ENCODE measurements at regions not wholly inside any gene's neighbourhood (a gene's known extent, or its start where the extent isn't known, plus 50 kb on each side); places are given as distances from the start of the nearest gene placed in this dataset.

DNA sequence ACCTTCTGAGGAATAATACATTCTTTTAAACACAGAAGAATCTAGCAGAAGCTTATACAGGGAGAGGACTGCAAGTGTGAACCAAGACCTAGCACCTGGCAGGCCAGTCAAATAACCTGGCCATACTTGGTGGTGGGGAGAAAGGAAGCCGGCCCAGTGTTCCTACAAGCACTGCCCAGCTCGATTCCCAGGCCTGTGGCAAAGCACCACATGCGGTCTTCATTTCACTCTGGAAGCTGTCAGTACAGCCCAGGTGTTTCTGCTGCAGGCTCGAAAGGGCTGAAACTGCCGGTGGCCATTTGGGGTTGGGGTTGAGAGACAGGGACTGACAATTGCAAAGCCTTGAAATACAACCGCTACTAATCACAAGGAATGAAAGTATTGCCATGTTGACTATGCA is 50.8 kb upstream of the EGFR start:
- SMC1A ChIA-PET (ENCODE audit: uncharacterized antibody, unreplicated experiment) = no interaction called here
- POLR2A ChIA-PET = no interaction called here
- BruUV-seq (replicated peaks) = no TSS peak
- Histone ChIP-seq H3K4me3 (no peak overlapping the region), H3K9ac (ENCODE audit: control insufficient read depth, insufficient read depth, low read length) (no peak overlapping the region), H3K4me2 (ENCODE audit: control insufficient read depth, insufficient read depth) (no peak overlapping the region), H3K4me1 (ENCODE audit: control insufficient read depth, insufficient read depth, low read length) (no peaks in the 10 kb centered on the region), H4K20me1 (ENCODE audit: control insufficient read depth, insufficient read depth) (no peaks in the 10 kb centered on the region), H3K36me3 (ENCODE audit: control insufficient read depth in 2 of 2, insufficient read depth in 2 of 2, low read length in 1 of 2) (no peaks in the 10 kb centered on the region), H2AFZ (ENCODE audit: control insufficient read depth, low read depth, low read length) (no peak overlapping the region), H3K79me2 (ENCODE audit: control insufficient read depth, insufficient read depth, low read length) (no peaks in the 10 kb centered on the region), H3K27me3 (replicated peaks in 1 of 2; ENCODE audit: control insufficient read depth in 2 of 2, insufficient read depth in 2 of 2, low read length in 1 of 2) (no peaks in the 10 kb centered on the region), H3K9me3 (replicated peaks; ENCODE audit: control insufficient read depth, insufficient read depth, low read length) (no peaks in the 10 kb centered on the region), H3K27ac (ENCODE audit: control insufficient read depth, insufficient read depth) (no peak overlapping the region)
- CTCF ChIA-PET = no interaction called here
- RAD21 ChIA-PET (ENCODE audit: unreplicated experiment) = no interaction called here
- DNase-seq (ENCODE audit: low read depth, low spot score) (no peak), FAIRE-seq (no peak), ATAC-seq (no peak)
- in situ Hi-C loops (cut with MboI) = no loop called here
- TF ChIP-seq PAX8 (IDR thresholded peaks at IDR 0.05) = no peak
- no peak for TF ChIP-seq ATF3 (IDR thresholded peaks at IDR 0.05; ENCODE audit: borderline replicate concordance, extremely low read depth, low read depth, low read length)
- TF ChIP-seq, protein P1, sequence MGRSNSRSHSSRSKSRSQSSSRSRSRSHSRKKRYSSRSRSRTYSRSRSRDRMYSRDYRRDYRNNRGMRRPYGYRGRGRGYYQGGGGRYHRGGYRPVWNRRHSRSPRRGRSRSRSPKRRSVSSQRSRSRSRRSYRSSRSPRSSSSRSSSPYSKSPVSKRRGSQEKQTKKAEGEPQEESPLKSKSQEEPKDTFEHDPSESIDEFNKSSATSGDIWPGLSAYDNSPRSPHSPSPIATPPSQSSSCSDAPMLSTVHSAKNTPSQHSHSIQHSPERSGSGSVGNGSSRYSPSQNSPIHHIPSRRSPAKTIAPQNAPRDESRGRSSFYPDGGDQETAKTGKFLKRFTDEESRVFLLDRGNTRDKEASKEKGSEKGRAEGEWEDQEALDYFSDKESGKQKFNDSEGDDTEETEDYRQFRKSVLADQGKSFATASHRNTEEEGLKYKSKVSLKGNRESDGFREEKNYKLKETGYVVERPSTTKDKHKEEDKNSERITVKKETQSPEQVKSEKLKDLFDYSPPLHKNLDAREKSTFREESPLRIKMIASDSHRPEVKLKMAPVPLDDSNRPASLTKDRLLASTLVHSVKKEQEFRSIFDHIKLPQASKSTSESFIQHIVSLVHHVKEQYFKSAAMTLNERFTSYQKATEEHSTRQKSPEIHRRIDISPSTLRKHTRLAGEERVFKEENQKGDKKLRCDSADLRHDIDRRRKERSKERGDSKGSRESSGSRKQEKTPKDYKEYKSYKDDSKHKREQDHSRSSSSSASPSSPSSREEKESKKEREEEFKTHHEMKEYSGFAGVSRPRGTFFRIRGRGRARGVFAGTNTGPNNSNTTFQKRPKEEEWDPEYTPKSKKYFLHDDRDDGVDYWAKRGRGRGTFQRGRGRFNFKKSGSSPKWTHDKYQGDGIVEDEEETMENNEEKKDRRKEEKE (IDR thresholded peaks at IDR 0.05) = no peak
- TF ChIP-seq PAX5 (IDR thresholded peaks at IDR 0.05; ENCODE audit: borderline replicate concordance, low read depth, low read length) = no peak
- intact Hi-C loops (cut with micrococcal nuclease; ENCODE audit: unreplicated experiment) = no loop called here
- 22% methylated on average over 6 of the region's 6 CpGs for WGBS (ENCODE audit: insufficient coverage, insufficient replicate concordance, low lambda C conversion rate, missing lambda C conversion rate)
